OCI-LY7 (cell line): ENCODE measurements at regions not wholly inside any gene's neighbourhood (a gene's known extent, or its start where the extent isn't known, plus 50 kb on each side); places are given as distances from the start of the nearest gene placed in this dataset.

ENCODE experiments used
- BruUV-seq: library from RNA; stranded (reverse); fragments of 400-500 nt; replicated peaks from 2 replicates; lab custom pipeline; 2021; lab: Mats Ljungman, UMichigan
- CTCF ChIA-PET: fragments of 300-600 bp; sonication (Branson Sonifier 250); formaldehyde crosslinking; loops from one replicate; lab custom pipeline; 2022; ENCODE audit warnings: antibody characterized with exemption; ENCODE audit not compliant: unreplicated experiment; lab: Charles Lee
- POLR2A ChIA-PET: fragments of 300-600 bp; sonication (Branson Sonifier 250); formaldehyde crosslinking; loops from one replicate; lab custom pipeline; 2022; ENCODE audit warnings: antibody characterized with exemption; lab: Charles Lee
- DNase-seq: peaks from one replicate; pipeline ENCODE4 v3.0.0-alpha.2; 2015; ENCODE audit warnings: low spot score
- H2AFZ ChIP-seq: fragments of 200-600 bp; sonication (generic), shearing (Covaris generic); 2 replicates; pipeline ENCODE4 v1.6.1; 2014; ENCODE audit warnings: mild to moderate bottlenecking, antibody characterized with exemption, low read length, moderate library complexity
- H3K27ac ChIP-seq: fragments of 200-600 bp; sonication (generic); 2 replicates; pipeline ENCODE4 v1.5.1; 2014; ENCODE audit warnings: mixed run types, low read depth, mild to moderate bottlenecking, moderate library complexity, low read length, inconsistent platforms; ENCODE audit not compliant: poor library complexity, severe bottlenecking
- H3K36me3 ChIP-seq: fragments of 200-600 bp; sonication (generic); 2 replicates; pipeline ENCODE4 v1.6.1; 2014; ENCODE audit warnings: mild to moderate bottlenecking, antibody characterized with exemption, low read length, moderate library complexity, mixed read lengths; ENCODE audit not compliant: insufficient read depth
- H3K4me1 ChIP-seq: fragments of 200-600 bp; sonication (generic); 2 replicates; pipeline ENCODE4 v1.5.1; 2014; ENCODE audit warnings: mild to moderate bottlenecking, low read length; ENCODE audit not compliant: insufficient read depth, poor library complexity, severe bottlenecking
- H3K4me2 ChIP-seq: fragments of 200-600 bp; sonication (generic); 2 replicates; pipeline ENCODE4 v1.6.1; 2014; ENCODE audit warnings: mild to moderate bottlenecking, low read length
- H3K4me3 ChIP-seq: fragments of 200-600 bp; sonication (generic); 2 replicates; pipeline ENCODE4 v1.5.1; 2014; ENCODE audit warnings: mild to moderate bottlenecking, low read depth, low read length; ENCODE audit not compliant: poor library complexity, severe bottlenecking
- H3K79me2 ChIP-seq: fragments of 200-600 bp; sonication (generic); 2 replicates; pipeline ENCODE4 v1.6.1; 2016; ENCODE audit warnings: low read depth, mild to moderate bottlenecking, low read length, moderate library complexity, mixed read lengths; ENCODE audit not compliant: insufficient read depth
- H3K9me2 ChIP-seq: fragments of 200-600 bp; sonication (generic); 2 replicates; pipeline ENCODE4 v1.6.1; 2016; ENCODE audit warnings: mild to moderate bottlenecking, low read length, mixed read lengths; ENCODE audit not compliant: insufficient read depth
- H3K9me3 ChIP-seq: fragments of 200-600 bp; sonication (generic); 2 replicates; pipeline ENCODE4 v1.6.1; 2014; ENCODE audit warnings: mild to moderate bottlenecking, mixed run types, low read length, mixed read lengths
- H4K20me1 ChIP-seq: fragments of 200-600 bp; sonication (generic); 2 replicates; pipeline ENCODE4 v1.6.1; 2014; ENCODE audit warnings: mild to moderate bottlenecking, antibody characterized with exemption, low read length, moderate library complexity, mixed read lengths; ENCODE audit not compliant: insufficient read depth
- CTCF ChIP-seq: fragments of 200-600 bp; sonication (generic); conservative IDR thresholded peaks from 2 replicates; pipeline ENCODE4 v1.5.1; 2014; ENCODE audit warnings: mild to moderate bottlenecking, antibody characterized with exemption, low read length, moderate library complexity, mixed read lengths
- EZH2phosphoT487 ChIP-seq: fragments of 200-600 bp; sonication (generic); IDR thresholded peaks from 2 replicates; pipeline ENCODE4 v1.6.1; 2018; ENCODE audit warnings: low read depth, borderline replicate concordance, mild to moderate bottlenecking, mixed run types, antibody characterized with exemption, low read length, moderate library complexity, mixed read lengths
- intact Hi-C: fragments of 100-400 bp; cut with micrococcal nuclease; formaldehyde crosslinking; loops from one replicate; pipeline ENCODE4 v1.10.0; 2022; ENCODE audit not compliant: unreplicated experiment

GRCh38 chr17:13973960-13974651 lies 95.2 kb upstream of the COX10 start:
- H3K27ac ChIP-seq, result no peak overlapping the region
- H3K4me1 ChIP-seq, result no peaks in the 10 kb centered on the region
- intact Hi-C loops, result no loop called here
- no peak overlapping the region for H2AFZ ChIP-seq
- H3K4me3 ChIP-seq, result no peak overlapping the region
- BruUV-seq, result no TSS peak
- DNase-seq, result no peak
- H3K4me2 ChIP-seq, result no peak overlapping the region
- H3K9me3 ChIP-seq, result no peaks in the 10 kb centered on the region
- CTCF ChIA-PET, result no interaction called here
- no peaks in the 10 kb centered on the region for H4K20me1 ChIP-seq
- POLR2A ChIA-PET, result no interaction called here
- H3K79me2 ChIP-seq, result no peaks in the 10 kb centered on the region
- no peaks in the 10 kb centered on the region for H3K9me2 ChIP-seq
- no peaks in the 10 kb centered on the region for H3K36me3 ChIP-seq
- TF ChIP-seq EZH2phosphoT487 (no peak), CTCF (no peak)

- Histone ChIP-seq H3K79me2 (no peaks in the 10 kb centered on the region), H3K9me2 (no peaks in the 10 kb centered on the region), H3K4me1 (no peaks in the 10 kb centered on the region), H3K9me3 (no peaks in the 10 kb centered on the region), H2AFZ (no peak overlapping the region), H3K27ac (no peak overlapping the region), H3K36me3 (no peaks in the 10 kb centered on the region), H3K4me2 (no peak overlapping the region), H3K4me3 (no peak overlapping the region), H4K20me1 (no peaks in the 10 kb centered on the region)
- POLR2A ChIA-PET, result no interaction called here
- no peak for TF ChIP-seq EZH2phosphoT487
- TF ChIP-seq CTCF, result no peak
- intact Hi-C loops, result no loop called here
- CTCF ChIA-PET, result no interaction called here
- BruUV-seq, result no TSS peak
- DNase-seq, result no peak
These were observed 91.5 kb upstream of the COX10 start for GRCh38 chr17:13977837-13978236.

GRCh38 chr17:13978478-13978877 lies 90.8 kb upstream of the COX10 start:
- H3K9me2 ChIP-seq, result no peaks in the 10 kb centered on the region
- ChIA-PET POLR2A (interaction anchor here (0.6 kb wide), 1 partner anchor 322 kb away, joined by 3 read pairs; the partner anchor contains the start of gene HS3ST3B1), CTCF (no interaction called here)
- no peak overlapping the region for H3K27ac ChIP-seq
- H3K4me2 ChIP-seq, result no peak overlapping the region
- TF ChIP-seq CTCF (no peak), EZH2phosphoT487 (no peak)
- H3K9me3 ChIP-seq, result no peaks in the 10 kb centered on the region
- no peaks in the 10 kb centered on the region for H3K79me2 ChIP-seq
- H2AFZ ChIP-seq, result no peak overlapping the region
- no peak for DNase-seq
- H3K4me3 ChIP-seq, result no peak overlapping the region
- no peaks in the 10 kb centered on the region for H3K4me1 ChIP-seq
- no peaks in the 10 kb centered on the region for H4K20me1 ChIP-seq
- BruUV-seq, result no TSS peak
- H3K36me3 ChIP-seq, result no peaks in the 10 kb centered on the region
- intact Hi-C loops, result no loop called here
